Stimulated activated CD4-positive, alpha-beta T cell treated with anti-CD3 and anti-CD28 coated beads, Interleukin-12 subunit alpha, Interleukin-12 subunit beta, amount 100 ng/mL, for 48 hours (primary cell): ENCODE measurements at regions not wholly inside any gene's neighbourhood (a gene's known extent, or its start where the extent isn't known, plus 50 kb on each side); places are given as distances from the start of the nearest gene placed in this dataset.

Experiments used
- DNase-seq, 3 donors: peaks; one replicate each; pipeline ENCODE4 v3.0.0-alpha.2; 2020; ENCODE audit warnings: low read depth in 2 of 3, low spot score in 1 of 3

DNA sequence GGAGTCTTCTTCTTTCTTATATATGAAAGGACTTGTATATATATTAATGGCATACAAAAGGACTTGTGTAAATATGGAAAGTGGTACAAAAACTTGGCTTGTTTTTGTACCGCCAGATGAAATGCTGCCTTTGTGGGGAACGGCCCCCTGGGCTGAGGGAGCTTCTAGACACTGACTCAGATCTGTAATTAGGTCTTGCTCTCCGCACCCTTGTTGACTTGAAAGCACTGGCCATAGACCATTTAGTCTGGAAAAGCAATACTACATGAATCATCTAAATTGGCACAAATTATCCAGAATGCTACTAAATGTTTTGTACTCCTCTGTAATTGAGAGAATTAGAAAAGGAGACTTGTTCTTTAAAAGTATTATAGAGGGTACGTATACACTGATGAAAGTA, 399.9 kb upstream of the RGS6 start:
- no peak for DNase-seq

DNA sequence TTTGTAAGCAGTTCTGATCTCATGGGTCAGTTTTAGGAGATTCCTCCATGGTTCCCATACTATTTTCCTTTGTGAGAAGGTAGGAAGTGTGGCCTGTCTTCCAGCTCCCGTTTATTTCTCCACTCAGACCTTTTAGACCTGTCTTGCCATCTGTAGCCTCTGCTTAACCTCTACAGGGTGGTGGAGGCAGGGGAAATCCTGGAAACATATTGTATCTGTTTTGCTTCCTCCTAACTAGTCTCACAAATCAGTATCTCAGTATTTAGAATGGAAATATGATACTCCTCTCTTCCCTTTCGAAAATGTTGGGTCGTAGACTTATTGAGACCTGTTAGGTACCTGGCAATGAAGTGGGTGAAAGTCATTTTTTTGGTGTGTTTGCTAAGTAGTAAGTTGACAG, 399.4 kb upstream of the RGS6 start:
- DNase-seq = no peak

DNA sequence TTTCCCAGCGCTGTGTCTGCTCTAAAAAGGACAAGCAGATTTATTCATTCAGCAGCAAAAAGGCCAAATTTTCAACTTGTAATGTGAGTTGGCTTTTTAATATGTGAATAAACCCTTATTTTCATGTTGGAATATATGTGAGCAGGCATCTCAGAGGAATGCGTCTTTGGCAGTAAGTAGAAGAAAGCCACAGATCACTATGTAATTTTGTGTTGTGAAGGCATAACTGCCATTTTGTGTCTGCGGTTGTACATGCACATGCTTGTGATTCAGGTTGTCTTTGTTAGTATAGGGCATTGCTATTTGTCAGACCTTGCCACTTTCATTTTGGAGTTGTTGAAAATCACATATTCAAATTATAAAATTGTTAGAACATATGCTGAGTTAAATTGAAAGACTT, 398.8 kb upstream of the RGS6 start:
- no peak for DNase-seq

DNA sequence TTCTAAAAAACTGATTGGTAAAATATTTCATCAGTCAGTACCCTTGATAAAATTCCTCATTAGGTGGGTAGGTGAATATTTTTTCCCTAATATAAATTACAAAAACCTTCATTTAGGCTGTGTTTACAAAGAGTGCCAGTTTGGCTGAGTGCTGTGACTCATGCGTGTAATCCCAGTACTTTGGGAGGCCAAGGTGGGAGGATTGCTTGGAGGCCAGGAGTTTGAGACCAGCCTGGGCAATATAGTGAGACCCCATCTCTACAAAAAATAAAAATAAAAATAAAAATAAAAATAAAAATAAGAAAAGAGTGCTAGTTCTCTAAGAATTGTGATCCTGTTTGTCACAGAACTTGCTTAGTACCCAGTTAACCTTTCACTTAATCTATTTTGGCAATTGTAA, 398.4 kb upstream of the RGS6 start:
- no peak for DNase-seq

GRCh38 chr14:71534506-71534905, 397.7 kb upstream of the RGS6 start:
- no peak for DNase-seq

DNA sequence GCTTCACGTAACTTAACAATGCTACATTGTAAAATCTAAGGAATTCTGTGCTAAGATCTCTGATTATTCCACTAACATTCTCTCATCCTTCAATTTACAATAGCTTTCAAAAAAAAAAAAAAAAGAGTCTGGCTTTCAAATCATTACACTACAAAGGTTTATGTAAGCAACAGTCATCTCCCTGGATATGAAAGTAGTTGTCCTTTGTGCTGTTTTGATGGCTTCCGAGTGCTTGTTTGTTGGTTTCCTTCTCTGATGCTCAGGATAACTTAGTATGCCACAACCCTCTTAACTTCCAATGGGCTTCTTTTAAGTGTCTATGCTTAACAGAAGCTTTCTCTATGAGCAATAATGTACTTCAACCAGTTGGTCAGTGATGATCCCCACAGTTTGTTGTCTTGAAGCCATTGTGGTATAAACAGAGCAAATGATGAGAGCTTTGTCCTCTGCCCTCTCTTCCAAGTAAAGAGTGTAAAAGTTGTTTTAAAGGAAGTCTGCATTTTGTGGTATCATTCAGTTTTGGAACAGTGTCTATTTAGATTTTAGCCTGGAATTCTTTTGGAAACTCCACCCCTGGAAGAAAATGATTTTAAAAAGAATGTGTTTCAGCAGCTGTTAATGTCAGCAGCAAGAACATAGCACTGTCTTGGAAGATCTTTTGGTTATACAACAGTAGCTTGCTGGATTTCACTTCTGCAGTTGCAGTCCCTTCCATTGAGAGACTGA, 396.1 kb upstream of the RGS6 start:
- no peak for DNase-seq

DNA sequence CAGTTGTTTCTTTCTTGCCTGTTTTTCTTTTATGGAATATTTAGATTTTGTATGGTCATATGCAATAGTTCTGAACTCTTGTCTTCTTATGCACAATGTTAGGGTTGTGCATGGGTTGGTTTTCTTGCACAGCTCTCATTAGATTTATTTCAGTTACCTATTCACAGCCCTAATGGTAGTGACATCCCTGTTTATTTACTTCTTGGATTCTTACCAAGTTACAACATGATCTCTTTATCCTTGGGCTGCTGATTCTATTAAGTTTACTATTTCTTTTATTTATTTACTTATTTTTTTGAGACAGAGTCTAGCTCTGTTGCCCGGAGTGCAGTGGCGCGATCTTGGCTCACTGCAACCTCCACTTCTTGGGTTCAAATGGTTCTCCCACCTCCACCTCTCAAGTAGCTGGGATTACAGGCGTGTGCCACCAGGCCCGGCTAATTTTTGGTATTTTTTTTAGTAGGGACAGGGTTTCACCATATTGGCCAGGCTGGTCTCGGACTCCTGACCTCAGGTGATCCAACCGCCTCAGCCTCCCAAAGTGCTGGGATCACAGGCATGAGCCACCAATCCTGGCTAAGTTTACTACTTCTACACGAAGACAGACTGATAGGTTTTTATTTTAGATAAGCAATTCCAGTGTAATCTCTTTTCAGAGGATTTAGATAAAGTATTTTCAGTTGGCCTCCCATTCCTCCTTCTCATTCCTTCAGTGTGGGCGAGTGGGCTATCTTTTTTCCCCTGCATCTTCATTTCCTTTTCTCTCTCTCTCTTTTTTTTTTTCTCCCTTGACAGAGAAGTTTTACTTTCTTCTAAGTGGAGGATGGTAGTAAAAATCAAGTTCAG, 395.1 kb upstream of the RGS6 start:
- DNase-seq = no peak

DNA sequence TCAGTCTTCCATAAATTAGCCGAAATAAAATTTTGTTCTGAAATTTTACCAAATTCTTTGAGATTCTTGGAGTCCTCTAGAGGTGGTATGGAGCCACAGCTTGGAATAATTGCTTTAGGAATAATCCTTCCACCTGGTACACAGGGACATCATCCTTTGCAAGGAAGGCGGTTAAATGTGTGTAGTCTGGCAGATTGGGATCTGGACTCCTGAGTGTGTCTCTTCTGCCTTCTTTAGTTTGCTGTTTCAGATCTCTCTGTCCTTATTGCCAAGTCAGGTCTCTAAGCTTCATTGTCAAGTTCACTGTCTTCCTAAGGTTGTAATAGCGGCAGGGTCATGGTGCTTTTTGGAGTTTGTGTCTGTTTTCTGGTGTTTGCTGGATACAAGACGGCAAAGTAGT, 393.9 kb upstream of the RGS6 start:
- DNase-seq = no peak

DNA sequence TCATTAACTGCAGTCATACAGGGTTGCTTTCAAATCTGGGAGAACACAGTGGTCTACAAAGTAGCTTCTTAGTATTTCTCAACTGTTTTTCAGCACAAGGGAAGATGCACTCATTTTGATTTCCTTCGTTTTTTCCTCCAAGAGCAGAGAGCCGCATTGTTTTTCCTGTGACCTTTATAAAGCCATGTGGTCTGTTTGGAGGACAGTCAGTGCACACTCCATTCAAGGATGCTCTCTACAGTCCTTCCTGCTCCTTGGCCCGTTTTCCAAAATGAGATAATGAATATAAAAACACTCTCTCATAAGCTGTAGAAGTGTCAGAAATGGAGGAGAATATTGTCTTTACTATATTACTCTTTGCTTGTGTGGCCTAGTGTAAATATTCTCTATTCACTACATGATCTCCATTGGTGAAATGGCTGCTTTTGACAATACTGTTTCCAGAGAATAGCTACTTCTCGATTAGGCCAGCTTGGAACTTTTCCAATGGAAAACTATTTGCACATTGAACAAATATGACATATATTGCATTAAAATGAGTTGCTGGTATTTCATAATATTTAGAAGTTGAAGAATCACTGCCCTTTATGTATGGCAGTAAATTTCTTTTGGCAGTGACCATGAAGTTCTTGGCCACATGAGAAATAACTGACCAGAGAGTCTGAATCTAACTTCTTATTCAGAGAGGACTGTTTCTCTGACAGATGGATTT, 393.1 kb upstream of the RGS6 start:
- no peak for DNase-seq

GRCh38 chr14:71539650-71540285, 392.5 kb upstream of the RGS6 start:
- DNase-seq = no peak

DNA sequence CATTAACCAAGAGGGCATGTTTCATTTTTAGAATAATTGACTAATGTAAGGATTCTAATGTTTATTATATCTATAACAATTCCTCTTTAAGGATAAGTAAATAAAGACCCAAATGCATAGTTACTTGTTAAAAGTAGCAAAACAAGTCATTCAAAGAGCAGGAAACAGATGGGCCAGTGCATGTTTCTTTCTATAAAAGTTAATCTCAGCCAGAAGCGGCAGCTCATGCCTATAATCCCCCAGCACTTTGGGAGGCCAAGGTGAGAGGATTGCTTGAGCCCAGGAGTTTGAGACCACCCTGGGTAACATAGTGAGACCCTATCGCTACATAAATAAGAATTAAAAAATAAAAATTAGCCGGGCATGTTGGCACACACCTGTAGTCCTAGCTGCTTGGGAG, 391.0 kb upstream of the RGS6 start:
- no peak for DNase-seq

- DNase-seq = no peak
Observed at GRCh38 chr14:71541973-71542690, 390.1 kb upstream of the RGS6 start.

DNA sequence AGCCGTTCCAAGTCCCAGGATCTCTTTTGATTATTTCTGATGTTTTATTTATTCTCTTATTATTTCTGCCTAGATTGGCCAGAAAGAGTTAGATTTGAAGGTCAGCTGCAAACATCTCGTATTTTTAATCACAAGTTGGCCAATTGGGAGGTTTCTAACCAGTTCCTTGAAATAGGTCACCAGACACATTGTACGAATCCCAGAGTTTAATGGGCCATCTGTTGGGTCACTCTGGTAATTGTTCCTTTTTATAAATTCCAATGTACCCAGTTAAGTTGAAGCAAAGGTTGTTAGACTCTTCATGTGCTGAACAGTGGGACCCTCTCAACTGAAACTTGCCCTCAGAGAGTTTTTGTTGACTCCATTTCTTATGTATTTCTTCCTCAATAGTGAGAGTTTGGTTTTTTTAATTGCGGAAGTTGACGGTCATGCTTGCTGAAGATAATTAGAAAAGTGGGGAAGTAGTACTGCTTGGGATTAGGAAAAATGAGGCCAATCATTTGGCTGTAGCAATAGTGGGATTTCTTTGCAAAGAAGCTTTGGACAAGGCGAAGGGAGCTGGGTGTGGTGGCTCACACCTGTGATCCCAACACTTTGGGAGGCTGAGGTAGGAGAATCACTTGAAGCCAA, 382.7 kb upstream of the RGS6 start:
- no peak for DNase-seq

GRCh38 chr14:71550367-71550766, 381.9 kb upstream of the RGS6 start:
- DNase-seq = no peak

GRCh38 chr14:71551291-71551950, 380.8 kb upstream of the RGS6 start:
- no peak for DNase-seq

DNA sequence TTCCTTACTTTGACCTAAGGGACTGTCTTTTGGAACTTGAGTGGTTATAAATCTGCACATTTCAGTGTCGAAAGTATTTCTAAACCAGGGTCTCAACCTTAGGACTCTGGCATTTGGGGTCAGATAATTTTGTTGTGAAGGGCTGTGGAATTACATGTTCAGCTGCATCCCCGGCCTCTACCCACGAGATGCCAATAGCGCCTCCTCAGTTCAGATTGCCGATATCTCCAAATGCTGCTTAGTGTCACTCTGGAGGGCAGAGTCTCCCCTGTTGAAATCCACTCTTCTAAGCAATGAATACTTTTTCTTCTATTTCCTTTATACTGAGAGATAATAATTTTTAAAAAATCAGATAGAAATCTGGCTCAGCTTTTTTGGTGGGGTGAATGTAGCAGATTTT, 379.4 kb upstream of the RGS6 start:
- DNase-seq = no peak

DNA sequence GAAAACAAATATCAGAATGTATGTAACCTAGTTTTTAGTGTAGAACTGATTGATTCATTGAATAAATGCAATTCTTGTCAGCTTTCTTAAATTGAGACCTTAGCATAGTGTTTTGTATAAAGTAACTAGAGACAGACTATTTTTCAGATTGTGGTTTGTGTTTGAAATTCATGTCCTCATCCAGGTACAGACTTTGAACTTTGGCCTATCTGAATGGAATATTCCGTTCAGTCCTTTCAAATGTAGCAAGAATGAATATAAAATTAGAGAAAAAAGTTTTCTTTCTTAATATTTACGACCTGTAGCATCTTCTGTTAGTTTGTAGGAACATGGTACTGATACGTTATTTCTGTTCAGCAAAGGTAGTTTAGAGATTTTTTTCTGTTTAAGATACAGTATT, 378.4 kb upstream of the RGS6 start:
- DNase-seq = no peak

DNA sequence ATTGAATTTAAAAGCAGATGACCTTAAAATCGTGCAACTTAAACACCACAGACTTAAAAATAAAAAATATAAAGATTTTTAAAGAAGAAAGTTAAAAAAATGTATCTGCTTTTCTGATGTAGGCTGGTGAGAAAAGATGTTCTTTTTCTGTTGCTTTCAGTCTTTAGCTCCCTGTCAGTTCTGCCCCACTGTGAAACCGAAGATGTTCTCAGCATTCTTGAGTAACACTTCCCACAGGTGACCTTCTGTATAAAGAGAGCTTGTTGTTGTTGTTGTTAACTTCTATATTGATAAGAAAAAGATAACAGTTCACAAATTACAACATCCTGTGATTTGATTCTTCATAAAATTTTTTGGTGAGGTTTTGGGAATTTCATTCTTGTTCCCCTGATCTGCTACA, 377.9 kb upstream of the RGS6 start:
- DNase-seq = no peak

DNA sequence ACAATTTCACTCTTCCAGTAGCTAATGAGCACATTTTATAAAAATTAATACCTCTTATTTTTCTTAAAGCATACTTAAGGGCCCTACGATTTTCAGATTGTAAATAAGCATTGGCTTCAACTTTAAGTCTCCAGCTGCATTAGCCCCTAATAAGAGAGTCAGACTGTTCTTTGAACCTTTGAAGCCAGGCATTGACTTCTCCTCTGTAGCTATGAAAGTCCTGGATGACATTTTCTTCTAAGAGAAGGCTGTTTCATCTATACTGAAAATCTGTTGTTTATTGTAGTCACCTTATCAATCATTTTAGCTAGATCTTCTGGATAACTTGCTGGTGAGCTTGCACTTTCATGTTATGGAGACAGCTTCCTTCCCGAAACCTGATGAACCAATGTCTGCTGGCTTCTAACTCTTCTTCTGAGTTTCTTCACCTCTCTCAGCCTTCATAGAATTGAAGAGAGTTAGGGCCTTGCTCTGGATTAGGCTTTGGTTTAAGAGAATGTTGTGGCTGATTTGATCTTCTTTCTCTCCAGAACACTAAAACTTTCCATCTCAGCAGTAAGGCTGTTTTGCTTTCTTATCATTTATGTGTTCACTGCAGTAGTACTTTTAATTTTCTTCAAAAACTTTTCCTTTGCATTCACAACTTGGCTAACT, 377.1 kb upstream of the RGS6 start:
- peak in 1 of 3 donors; percentile 17 for DNase-seq
